ENCODE measurements at regions not wholly inside any gene's neighbourhood (a gene's known extent, or its start where the extent isn't known, plus 50 kb on each side); places are given as distances from the start of the nearest gene placed in this dataset.
"Not testable (repeated sequence)": the region's sequence is repeated elsewhere in the genome, so short reads cannot be mapped to it uniquely, and the experiment has no call there.

GRCh38 chr17:64790690-64791089, 128.6 kb upstream of the SMURF2 start:
- not testable (repeated sequence) for H3K36me3 ChIP-seq (ENCODE audit: insufficient read depth); H3K4me3 ChIP-seq (ENCODE audit: low read depth, low read length); H3K27ac ChIP-seq (ENCODE audit: low read depth); DNase-seq (ENCODE audit: extremely low spot score); H3K4me1 ChIP-seq (ENCODE audit: insufficient read depth)
- 82% methylated on average over 5 of the region's 5 CpGs for WGBS

- not testable (repeated sequence) for DNase-seq (ENCODE audit: extremely low spot score); H3K27ac ChIP-seq (ENCODE audit: low read depth); H3K4me3 ChIP-seq (ENCODE audit: low read depth, low read length); H3K36me3 ChIP-seq (ENCODE audit: insufficient read depth); H3K4me1 ChIP-seq (ENCODE audit: insufficient read depth)
- WGBS, result 95% methylated on average over 5 of the region's 5 CpGs
Measured at GRCh38 chr17:64790193-64790592, 128.1 kb upstream of the SMURF2 start.

GRCh38 chr17:64789061-64789445, 126.9 kb upstream of the SMURF2 start:
- not testable (repeated sequence) for DNase-seq (ENCODE audit: extremely low spot score); H3K4me1 ChIP-seq (ENCODE audit: insufficient read depth); H3K27ac ChIP-seq (ENCODE audit: low read depth); H3K36me3 ChIP-seq (ENCODE audit: insufficient read depth); H3K4me3 ChIP-seq (ENCODE audit: low read depth, low read length)
- WGBS, result 77% methylated on average over 8 of the region's 8 CpGs

GRCh38 chr17:64788286-64789060, 126.4 kb upstream of the SMURF2 start:
- 81% methylated on average over 10 of the region's 10 CpGs for WGBS
- H3K4me1 ChIP-seq (ENCODE audit: insufficient read depth), result no peaks in the 10 kb centered on the region
- DNase-seq (ENCODE audit: extremely low spot score), result no peak
- H3K36me3 ChIP-seq (ENCODE audit: insufficient read depth), result peaks cover 6% of the 10 kb centered on the region
- H3K27ac ChIP-seq (ENCODE audit: low read depth), result no peak overlapping the region
- no peak overlapping the region for H3K4me3 ChIP-seq (ENCODE audit: low read depth, low read length)

GRCh38 chr17:64787921-64788271, 125.8 kb upstream of the SMURF2 start:
- no peak for DNase-seq (ENCODE audit: extremely low spot score)
- no peak overlapping the region for H3K27ac ChIP-seq (ENCODE audit: low read depth)
- peaks cover 6% of the 10 kb centered on the region for H3K36me3 ChIP-seq (ENCODE audit: insufficient read depth)
- WGBS, result 74% methylated on average over 8 of the region's 8 CpGs
- no peaks in the 10 kb centered on the region for H3K4me1 ChIP-seq (ENCODE audit: insufficient read depth)
- no peak overlapping the region for H3K4me3 ChIP-seq (ENCODE audit: low read depth, low read length)

- Histone ChIP-seq H3K36me3 (ENCODE audit: insufficient read depth) (peaks cover 6% of the 10 kb centered on the region), H3K27ac (ENCODE audit: low read depth) (no peak overlapping the region), H3K4me1 (ENCODE audit: insufficient read depth) (no peaks in the 10 kb centered on the region), H3K4me3 (ENCODE audit: low read depth, low read length) (no peak overlapping the region)
- no peak for DNase-seq (ENCODE audit: extremely low spot score)
- 84% methylated on average over 11 of the region's 11 CpGs for WGBS
Measured at GRCh38 chr17:64787255-64787920, 125.3 kb upstream of the SMURF2 start.

GRCh38 chr17:64786337-64786736, 124.2 kb upstream of the SMURF2 start:
- no peak for DNase-seq (ENCODE audit: extremely low spot score)
- H3K36me3 ChIP-seq (ENCODE audit: insufficient read depth), result peaks cover 6% of the 10 kb centered on the region
- 93% methylated on average over 12 of the region's 12 CpGs for WGBS

GRCh38 chr17:64785011-64785421, 122.9 kb upstream of the SMURF2 start:
- no peak overlapping the region for H3K4me3 ChIP-seq (ENCODE audit: low read depth, low read length)
- H3K4me1 ChIP-seq (ENCODE audit: insufficient read depth), result no peaks in the 10 kb centered on the region
- WGBS, result 86% methylated on average over 10 of the region's 10 CpGs
- H3K36me3 ChIP-seq (ENCODE audit: insufficient read depth), result peaks cover 6% of the 10 kb centered on the region
- no peak for DNase-seq (ENCODE audit: extremely low spot score)
- H3K27ac ChIP-seq (ENCODE audit: low read depth), result no peak overlapping the region

More at GRCh38 chr17:64786337-64786736, 124.2 kb upstream of the SMURF2 start:
- Histone ChIP-seq H3K27ac (ENCODE audit: low read depth) (no peak overlapping the region), H3K4me1 (ENCODE audit: insufficient read depth) (no peaks in the 10 kb centered on the region), H3K4me3 (ENCODE audit: low read depth, low read length) (no peak overlapping the region)

GRCh38 chr17:64784353-64785010, 122.4 kb upstream of the SMURF2 start:
- 91% methylated on average over 16 of the region's 16 CpGs for WGBS
- H3K4me3 ChIP-seq (ENCODE audit: low read depth, low read length), result no peak overlapping the region
- no peak for DNase-seq (ENCODE audit: extremely low spot score)
- peaks cover under 1% of the 10 kb centered on the region for H3K4me1 ChIP-seq (ENCODE audit: insufficient read depth)
- H3K36me3 ChIP-seq (ENCODE audit: insufficient read depth), result peaks cover 6% of the 10 kb centered on the region
- H3K27ac ChIP-seq (ENCODE audit: low read depth), result no peak overlapping the region

- DNase-seq (ENCODE audit: extremely low spot score), result no peak
- no peak overlapping the region for H3K27ac ChIP-seq (ENCODE audit: low read depth)
- H3K4me1 ChIP-seq (ENCODE audit: insufficient read depth), result peaks cover 2% of the 10 kb centered on the region
- no peak overlapping the region for H3K4me3 ChIP-seq (ENCODE audit: low read depth, low read length)
- H3K36me3 ChIP-seq (ENCODE audit: insufficient read depth), result peaks cover 6% of the 10 kb centered on the region
- 98% methylated on average over 14 of the region's 14 CpGs for WGBS
Measured at GRCh38 chr17:64783556-64784352, 121.6 kb upstream of the SMURF2 start.

- 84% methylated on average over 6 of the region's 6 CpGs for WGBS
- Histone ChIP-seq H3K27ac (ENCODE audit: low read depth) (no peak overlapping the region), H3K36me3 (ENCODE audit: insufficient read depth) (peaks cover 6% of the 10 kb centered on the region), H3K4me1 (ENCODE audit: insufficient read depth) (peaks cover 2% of the 10 kb centered on the region), H3K4me3 (ENCODE audit: low read depth, low read length) (no peak overlapping the region)
- no peak for DNase-seq (ENCODE audit: extremely low spot score)
Measured at GRCh38 chr17:64783031-64783461, 120.9 kb upstream of the SMURF2 start.

GRCh38 chr17:64781810-64782555, 119.9 kb upstream of the SMURF2 start:
- DNase-seq (ENCODE audit: extremely low spot score), result no peak
- peaks cover 6% of the 10 kb centered on the region for H3K36me3 ChIP-seq (ENCODE audit: insufficient read depth)
- peaks cover 2% of the 10 kb centered on the region for H3K4me1 ChIP-seq (ENCODE audit: insufficient read depth)
- no peak overlapping the region for H3K4me3 ChIP-seq (ENCODE audit: low read depth, low read length)
- no peak overlapping the region for H3K27ac ChIP-seq (ENCODE audit: low read depth)
- WGBS, result 79% methylated on average over 17 of the region's 17 CpGs

All from urinary bladder (tissue), 3 donors.